Tibial nerve (tissue), 4 donors: ENCODE measurements at regions not wholly inside any gene's neighbourhood (a gene's known extent, or its start where the extent isn't known, plus 50 kb on each side); places are given as distances from the start of the nearest gene placed in this dataset.
"Not testable (repeated sequence)": the region's sequence is repeated elsewhere in the genome, so short reads cannot be mapped to it uniquely, and the experiment has no call there.

Source experiments
- DNase-seq, 2 donors: peaks; one replicate each; pipeline ENCODE4 v3.0.0-alpha.2; 2019; ENCODE audit warnings: low spot score in 2 of 2
- H3K27ac ChIP-seq, 4 donors: fragments of 200-600 bp; sonication (generic) in 3 of 4; one replicate each; pipeline ENCODE4 v1.5.1; 2017 to 2019; ENCODE audit warnings: mild to moderate bottlenecking in 1 of 4
- H3K27me3 ChIP-seq, 2 donors: fragments of 200-600 bp; sonication (generic) in 1 of 2; one replicate each; pipeline versions ENCODE4 v1.5.1 to v1.6.0; 2017 to 2019
- H3K36me3 ChIP-seq, 3 donors: fragments of 200-600 bp; sonication (generic); one replicate each; pipeline ENCODE4 v1.5.1; 2018 to 2019
- H3K4me1 ChIP-seq, 4 donors: fragments of 200-600 bp; sonication (generic) in 3 of 4; one replicate each; pipeline ENCODE4 v1.5.1; 2017 to 2019
- H3K4me3 ChIP-seq, 4 donors: fragments of 200-600 bp; sonication (generic) in 3 of 4; one replicate each; pipeline ENCODE4 v1.5.1; 2017 to 2019; ENCODE audit warnings: mild to moderate bottlenecking in 1 of 4, moderate library complexity in 1 of 4
- H3K9me3 ChIP-seq, 4 donors: fragments of 200-600 bp; sonication (generic) in 3 of 4; one replicate each; pipeline ENCODE4 v1.5.1; 2017 to 2019
- CTCF ChIP-seq, 5 experiments: fragments of 200-600 bp in 3 of 5; fragments of 450-650 bp in 2 of 5; sonication (generic) in 3 of 5; IDR thresholded peaks; one replicate each; pipeline ENCODE4 v1.5.1; 2016 to 2019; ENCODE audit warnings: antibody characterized with exemption in 5 of 5, mild to moderate bottlenecking in 3 of 5, moderate library complexity in 2 of 5
- EP300 ChIP-seq, 2 donors: sonication (generic); formaldehyde crosslinking; IDR thresholded peaks; one replicate each; pipeline ENCODE4 v1.6.1; 2017; ENCODE audit warnings: antibody characterized with exemption in 2 of 2, mild to moderate bottlenecking in 1 of 2
- POLR2A ChIP-seq, 2 donors: fragments of 450-650 bp; IDR thresholded peaks; one replicate each; pipeline ENCODE4 v1.6.1; 2017; ENCODE audit warnings: antibody characterized with exemption in 2 of 2, mild to moderate bottlenecking in 2 of 2, moderate library complexity in 2 of 2
- WGBS, 2 donors: methylation state at CpG; one replicate each; pipeline ENCODE4 v1.1.5; 2018; 5-methylcytosine and 5-hydroxymethylcytosine counted together

GRCh38 chr5:63211448-63212132 lies 633.0 kb downstream of the LRRC70 start:
- WGBS, 2 donors, result 7 to 10% methylated on average over 2 of the region's 2 CpGs
- Histone ChIP-seq H3K27ac (no peak overlapping the region), H3K27me3 (no peaks in the 10 kb centered on the region), H3K4me3 (no peak overlapping the region), H3K4me1 (no peaks in the 10 kb centered on the region), H3K9me3 (no peaks in the 10 kb centered on the region), H3K36me3 (no peaks in the 10 kb centered on the region)
- TF ChIP-seq EP300 (IDR thresholded peaks at IDR 0.05) (no peak), POLR2A (IDR thresholded peaks at IDR 0.05) (no peak), CTCF (IDR thresholded peaks at IDR 0.05) (no peak)
- DNase-seq, result no peak

GRCh38 chr5:63205976-63206375 lies 627.4 kb downstream of the LRRC70 start:
- H3K4me1 ChIP-seq, result no peaks in the 10 kb centered on the region
- H3K27me3 ChIP-seq, result no peaks in the 10 kb centered on the region
- no peak overlapping the region for H3K27ac ChIP-seq
- DNase-seq, result no peak
- H3K9me3 ChIP-seq, result no peaks in the 10 kb centered on the region
- H3K4me3 ChIP-seq, result no peak overlapping the region
- TF ChIP-seq POLR2A (IDR thresholded peaks at IDR 0.05), result no peak
- TF ChIP-seq EP300 (IDR thresholded peaks at IDR 0.05), result no peak
- TF ChIP-seq CTCF (IDR thresholded peaks at IDR 0.05), result no peak
- H3K36me3 ChIP-seq, result no peaks in the 10 kb centered on the region
- WGBS, 2 donors, result 61 to 66% methylated on average over 2 of the region's 2 CpGs

- Histone ChIP-seq H3K27ac (no peak overlapping the region), H3K27me3 (no peaks in the 10 kb centered on the region), H3K9me3 (no peaks in the 10 kb centered on the region), H3K4me3 (no peak overlapping the region), H3K36me3 (no peaks in the 10 kb centered on the region), H3K4me1 (no peaks in the 10 kb centered on the region)
- WGBS, 2 donors, result 84 to 86% methylated on average over 2 of the region's 2 CpGs
- no peak for TF ChIP-seq EP300 (IDR thresholded peaks at IDR 0.05)
- no peak for DNase-seq
Observed at GRCh38 chr5:63201738-63202137, 623.1 kb downstream of the LRRC70 start.

- no peaks in the 10 kb centered on the region for H3K4me1 ChIP-seq
- H3K27me3 ChIP-seq, result no peaks in the 10 kb centered on the region
- TF ChIP-seq EP300 (IDR thresholded peaks at IDR 0.05), result no peak
- TF ChIP-seq CTCF (IDR thresholded peaks at IDR 0.05), result no peak
- no peak for TF ChIP-seq POLR2A (IDR thresholded peaks at IDR 0.05)
- peaks cover 0 to 4% (median 0%) of the 10 kb centered on the region in 4 donors for H3K9me3 ChIP-seq
- no peak overlapping the region for H3K4me3 ChIP-seq
- H3K27ac ChIP-seq, result no peak overlapping the region
- no peak for DNase-seq
- 82 to 97% methylated on average over 3 of the region's 3 CpGs for WGBS, 2 donors
- H3K36me3 ChIP-seq, result no peaks in the 10 kb centered on the region
Observed at GRCh38 chr5:63194126-63194525, 615.5 kb downstream of the LRRC70 start.

GRCh38 chr5:63180190-63180589 lies 601.6 kb downstream of the LRRC70 start:
- not testable (repeated sequence) for H3K4me3 ChIP-seq, H3K27me3 ChIP-seq, DNase-seq, H3K36me3 ChIP-seq, H3K9me3 ChIP-seq, H3K27ac ChIP-seq, H3K4me1 ChIP-seq
- WGBS, 2 donors, result 91 to 100% methylated on average over 1 of the region's 1 CpG

GRCh38 chr5:63175850-63176249 lies 597.2 kb downstream of the LRRC70 start:
- WGBS, 2 donors, result 92 to 94% methylated on average over 4 to 5 of the region's 5 CpGs
- no peak overlapping the region for H3K27ac ChIP-seq
- no peaks in the 10 kb centered on the region for H3K9me3 ChIP-seq
- H3K4me1 ChIP-seq, result no peaks in the 10 kb centered on the region
- no peaks in the 10 kb centered on the region for H3K27me3 ChIP-seq
- no peak overlapping the region for H3K4me3 ChIP-seq
- DNase-seq, result no peak
- H3K36me3 ChIP-seq, result no peaks in the 10 kb centered on the region
- no peak for TF ChIP-seq CTCF (IDR thresholded peaks at IDR 0.05)
- TF ChIP-seq EP300 (IDR thresholded peaks at IDR 0.05), result no peak
- no peak for TF ChIP-seq POLR2A (IDR thresholded peaks at IDR 0.05)
